K562 (cell line): ENCODE measurements at regions not wholly inside any gene's neighbourhood (a gene's known extent, or its start where the extent isn't known, plus 50 kb on each side); places are given as distances from the start of the nearest gene placed in this dataset.

Experiments
- ATAC-seq: fragments of 200-7000 bp; cut with Tn5 transposase; 3 replicates; pipeline ENCODE4 v1.9.1; 2020; ENCODE audit warnings: moderate library complexity
- BruUV-seq: library from RNA; stranded (reverse); fragments of 400-500 nt; replicated peaks from 2 replicates; lab custom pipeline; 2021; lab: Mats Ljungman, UMichigan
- CTCF ChIA-PET: fragments of 300-600 bp; formaldehyde crosslinking; extraction: SDS; loops from one replicate; lab custom pipeline; 2021; ENCODE audit warnings: low intra/inter-chr PET ratio; lab: Yijun Ruan, JAX
- POLR2A ChIA-PET: fragments of 300-600, 350-650 bp; sonication (Branson Sonifier 250); formaldehyde crosslinking; extraction: SDS; loops from one replicate; lab custom pipeline; 2021; ENCODE audit warnings: antibody characterized with exemption, inconsistent platforms; lab: Yijun Ruan, JAX
- DNase-seq, 4 experiments: peaks; one replicate each; pipeline versions ENCODE4 v3.0.0 to v3.0.0-alpha.2; 2011 to 2018; ENCODE audit warnings: low spot score in 3 of 4, mixed read lengths in 3 of 4; ENCODE audit errors: extremely low read depth in 1 of 4
- FAIRE-seq: peaks from 2 replicates; lab custom pipeline; 2011; peaks lifted over from hg19 to GRCh38; lab: Jason Lieb, UNC
- H2AFZ ChIP-seq: 2 replicates; pipeline ENCODE4 v1.6.0; 2011; ENCODE audit warnings: low read depth, low read length, control low read depth, inconsistent platforms
- H3K27ac ChIP-seq: fragments of 200-600 bp; 3 replicates; pipeline ENCODE4 v1.8.0; 2011; ENCODE audit warnings: low read depth, mild to moderate bottlenecking, control low read depth, inconsistent platforms, low read length, moderate library complexity, mixed read lengths; ENCODE audit errors: extremely low read depth
- H3K27me3 ChIP-seq, 2 experiments: fragments of 300-600 bp in 1 of 2; 2 replicates in 1 of 2; 3 replicates in 1 of 2; pipeline versions ENCODE4 v1.6.0 to v1.8.0; 2011; ENCODE audit warnings: inconsistent platforms in 2 of 2, low read length in 2 of 2, mild to moderate bottlenecking in 1 of 2, mixed read lengths in 1 of 2, moderate library complexity in 1 of 2; ENCODE audit not compliant: control insufficient read depth in 2 of 2, insufficient read depth in 2 of 2
- H3K36me3 ChIP-seq: fragments of 300-600 bp; 3 replicates; pipeline ENCODE4 v1.8.0; 2011; ENCODE audit warnings: mild to moderate bottlenecking, low read length, inconsistent platforms; ENCODE audit not compliant: control insufficient read depth, insufficient read depth
- H3K4me1 ChIP-seq, 2 experiments: fragments of 200-600 bp in 1 of 2; replicated peaks in 1 of 2; 2 replicates in 1 of 2; 3 replicates in 1 of 2; pipeline versions ENCODE4 v1.5.1 to v1.8.0; 2011; ENCODE audit warnings: inconsistent platforms in 2 of 2, low read length in 2 of 2, mild to moderate bottlenecking in 1 of 2, mixed read lengths in 1 of 2, moderate library complexity in 1 of 2; ENCODE audit not compliant: control insufficient read depth in 2 of 2, insufficient read depth in 2 of 2
- H3K4me2 ChIP-seq: 2 replicates; pipeline ENCODE4 v1.6.1; 2011; ENCODE audit warnings: low read length, control low read depth, inconsistent platforms, mixed read lengths; ENCODE audit not compliant: insufficient read depth
- H3K4me3 ChIP-seq: fragments of 200-600 bp; sonication (generic), shearing (Covaris generic); 2 replicates; pipeline ENCODE4 v1.5.1; 2016; ENCODE audit warnings: control low read depth, inconsistent platforms
- H3K79me2 ChIP-seq: fragments of 200-600 bp; 3 replicates; pipeline ENCODE4 v1.8.0; 2011; ENCODE audit warnings: low read length, inconsistent platforms; ENCODE audit not compliant: control insufficient read depth, insufficient read depth
- H3K9ac ChIP-seq, 2 experiments: 2 replicates each; pipeline versions ENCODE4 v1.6.0 to v1.6.1; 2011; ENCODE audit warnings: low read depth in 2 of 2, low read length in 2 of 2, control low read depth in 1 of 2, inconsistent platforms in 1 of 2, mild to moderate bottlenecking in 1 of 2, mixed read lengths in 1 of 2; ENCODE audit not compliant: insufficient read depth in 1 of 2
- H3K9me1 ChIP-seq: one replicate; pipeline ENCODE4 v1.6.0; 2011; ENCODE audit warnings: inconsistent platforms, mild to moderate bottlenecking, low read length, moderate library complexity; ENCODE audit not compliant: control insufficient read depth, insufficient read depth
- H3K9me3 ChIP-seq: replicated peaks from 2 replicates; pipeline ENCODE4 v1.5.1; 2011; ENCODE audit warnings: low read depth, low read length, inconsistent platforms; ENCODE audit not compliant: control insufficient read depth, insufficient read depth
- H4K20me1 ChIP-seq: replicated peaks from 2 replicates; pipeline ENCODE4 v1.6.1; 2011; ENCODE audit warnings: low read length, inconsistent platforms, mixed read lengths; ENCODE audit not compliant: control insufficient read depth, insufficient read depth
- CAMTA2 ChIP-seq: fragments of 250-450 bp; sonication (Bioruptor Pico); conservative IDR thresholded peaks from 2 replicates; pipeline ENCODE4 v1.5.1; 2022
- CHD2 ChIP-seq: IDR thresholded peaks from 2 replicates; pipeline ENCODE4 v1.6.1; 2011; ENCODE audit warnings: low read depth, low read length
- CHD4 ChIP-seq: fragments of 200-600 bp; sonication (generic); IDR thresholded peaks from 3 replicates; pipeline ENCODE4 v1.6.1; 2012; ENCODE audit warnings: low read depth, mild to moderate bottlenecking, mixed read lengths, low read length, inconsistent platforms; ENCODE audit not compliant: insufficient read depth, insufficient replicate concordance, poor library complexity, severe bottlenecking
- FOXM1 ChIP-seq, 2 experiments: fragments of 450-650 bp in 1 of 2; sonication (generic) in 1 of 2; formaldehyde crosslinking in 1 of 2; IDR thresholded peaks; 2 replicates each; pipeline versions ENCODE4 v1.6.1 to v1.9.0; 2017 to 2022; ENCODE audit warnings: low read depth in 2 of 2, mild to moderate bottlenecking in 2 of 2, missing genetic modification reagents in 1 of 2, moderate library complexity in 1 of 2
- JUND ChIP-seq, 2 experiments: IDR thresholded peaks; 2 replicates in 1 of 2; 3 replicates in 1 of 2; pipeline ENCODE4 v1.6.1; 2011; ENCODE audit warnings: borderline replicate concordance in 2 of 2, low read depth in 2 of 2, low read length in 2 of 2, improper control_type of control experiment in 1 of 2, missing biosample characterization in 1 of 2, missing genetic modification characterization in 1 of 2, missing genetic modification reagents in 1 of 2
- KAT2B ChIP-seq: IDR thresholded peaks from one replicate; pipeline ENCODE4 v1.6.1; 2012; ENCODE audit warnings: low read depth, mild to moderate bottlenecking, control low read depth, inconsistent platforms, low read length, moderate library complexity
- MAZ ChIP-seq, 2 experiments: fragments of 450-650 bp in 1 of 2; sonication (generic) in 1 of 2; formaldehyde crosslinking; IDR thresholded peaks in 1 of 2; conservative IDR thresholded peaks in 1 of 2; 2 replicates each; pipeline versions ENCODE4 v1.4.0 to v1.5.0; 2020; ENCODE audit warnings: mild to moderate bottlenecking in 1 of 2, missing genetic modification reagents in 1 of 2
- ZKSCAN1 ChIP-seq: fragments of 150-350 bp; IDR thresholded peaks from 2 replicates; pipeline ENCODE4 v1.6.1; 2016; ENCODE audit warnings: low read depth, low read length
- WGBS: fragments of 100-300 bp; shearing (Covaris generic); methylation state at CpG from one replicate; pipeline ENCODE4 v1.1.6; 2016; ENCODE audit warnings: low coverage, mixed read lengths; ENCODE audit not compliant: insufficient coverage; ENCODE audit errors: missing lambda C conversion rate; 5-methylcytosine and 5-hydroxymethylcytosine counted together
- in situ Hi-C: fragments of 300-500 bp; cut with MboI; formaldehyde crosslinking; loops from 4 replicates; pipeline ENCODE4 v1.15.0; 2018; ENCODE audit warnings: inconsistent platforms, mixed read lengths
- intact Hi-C: fragments of 100-400 bp; cut with micrococcal nuclease; formaldehyde crosslinking; loops from 2 replicates; pipeline ENCODE4 v1.14.2; 2022

- TF ChIP-seq MAZ (CRISPR knock-in tag; conservative IDR thresholded peaks at IDR 0.05 in 1 of 2, IDR thresholded peaks at IDR 0.05 in 1 of 2) (no peak), JUND (IDR thresholded peaks at IDR 0.05; ENCODE audit: borderline replicate concordance, low read depth, low read length) (0 out of 2 replicates have a peak, but pooled peaks have one; percentile 13), JUND (tag; IDR thresholded peaks at IDR 0.05; ENCODE audit: borderline replicate concordance, low read depth, low read length) (no peak), CHD2 (no peak), CHD4 (no peak), ZKSCAN1 (no peak), KAT2B (no peak), CAMTA2 (CRISPR knock-in tag) (no peak), FOXM1 (IDR thresholded peaks at IDR 0.05; ENCODE audit: low read depth) (no peak), FOXM1 (CRISPR knock-in tag; IDR thresholded peaks at IDR 0.05; ENCODE audit: low read depth) (no peak)
- TF ChIP-seq, all 486 proteins: peak for 1
- no peaks in the 10 kb centered on the region for H4K20me1 ChIP-seq
- no peaks in the 10 kb centered on the region for H3K27me3 ChIP-seq
- intact Hi-C loops (no loop called here), in situ Hi-C loops (no loop called here)
- no peaks in the 10 kb centered on the region for H3K36me3 ChIP-seq
- ChIA-PET CTCF (interaction anchor here (0.7 kb wide), 1 partner anchor 24 kb away, joined by 3 read pairs; no protein-coding TSS in a partner anchor), POLR2A (interaction anchor here (0.9 kb wide), 1 partner anchor 8 kb away, joined by 4 read pairs; no protein-coding TSS in a partner anchor)
- DNase-seq (no peak), FAIRE-seq (no peak), ATAC-seq (no peak)
- no peaks in the 10 kb centered on the region; a peak in 1 of 5 replicates for H3K4me1 ChIP-seq
- H2AFZ ChIP-seq: no peak overlapping the region
- BruUV-seq: no TSS peak
- no peak overlapping the region for H3K9ac ChIP-seq
- H3K27ac ChIP-seq: no peak overlapping the region
- no peaks in the 10 kb centered on the region for H3K9me1 ChIP-seq
- no peak overlapping the region for H3K4me3 ChIP-seq
- 41% methylated on average over 4 of the region's 4 CpGs for WGBS
- no peaks in the 10 kb centered on the region for H3K9me3 ChIP-seq
- no peaks in the 10 kb centered on the region for H3K79me2 ChIP-seq
- no peak overlapping the region for H3K4me2 ChIP-seq
These were observed 82.8 kb downstream of the TFAP2A start for GRCh38 chr6:10332111-10332510.
